ENCODE measurements at regions not wholly inside any gene's neighbourhood (a gene's known extent, or its start where the extent isn't known, plus 50 kb on each side); places are given as distances from the start of the nearest gene placed in this dataset.
"Not testable (repeated sequence)": the region's sequence is repeated elsewhere in the genome, so short reads cannot be mapped to it uniquely, and the experiment has no call there.

GRCh38 chr1:98292994-98293393 lies 368.5 kb upstream of the SNX7 start:
- no peak for DNase-seq (ENCODE audit: low read depth in 2 of 2)

DNA sequence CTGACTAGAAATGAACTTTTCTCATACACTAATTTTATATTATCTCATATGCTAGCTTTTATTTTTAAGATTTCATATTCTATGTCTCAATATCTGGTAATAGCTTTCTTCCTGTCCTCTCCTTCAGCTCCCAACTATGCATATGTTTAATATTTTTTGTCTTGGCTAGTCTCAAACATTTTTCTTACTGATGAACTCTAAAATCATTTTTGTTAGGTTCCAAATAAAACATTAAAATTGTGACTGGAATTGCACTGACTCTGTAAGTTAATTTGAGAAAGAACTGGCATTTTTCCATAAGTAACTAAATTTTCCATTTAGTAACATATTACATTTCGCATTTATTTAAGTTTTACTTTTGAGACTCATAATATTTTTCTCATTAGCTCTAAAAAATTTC lies 368.5 kb upstream of the DPYD start:
- no peak for DNase-seq (ENCODE audit: low read depth in 2 of 2)

DNA sequence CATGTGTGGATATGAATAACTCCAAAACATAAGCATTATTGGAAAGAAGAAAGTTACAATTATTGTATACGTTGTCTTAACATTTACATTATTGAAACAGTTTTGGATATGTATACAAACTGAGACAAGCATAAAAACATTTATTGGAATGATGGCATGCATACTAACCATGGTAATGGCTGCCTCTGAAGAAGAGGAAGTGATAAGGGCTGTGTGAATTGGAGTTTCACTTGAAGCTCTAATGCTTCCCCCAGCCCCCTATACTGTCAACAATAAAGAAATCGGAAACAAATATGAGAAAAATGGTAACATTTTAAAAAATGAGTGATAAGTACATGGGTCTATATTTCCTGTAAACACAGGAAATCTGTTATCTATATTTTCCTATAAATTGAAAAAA lies 367.7 kb upstream of the DPYD start:
- no peak for DNase-seq (ENCODE audit: low read depth in 2 of 2)

DNA sequence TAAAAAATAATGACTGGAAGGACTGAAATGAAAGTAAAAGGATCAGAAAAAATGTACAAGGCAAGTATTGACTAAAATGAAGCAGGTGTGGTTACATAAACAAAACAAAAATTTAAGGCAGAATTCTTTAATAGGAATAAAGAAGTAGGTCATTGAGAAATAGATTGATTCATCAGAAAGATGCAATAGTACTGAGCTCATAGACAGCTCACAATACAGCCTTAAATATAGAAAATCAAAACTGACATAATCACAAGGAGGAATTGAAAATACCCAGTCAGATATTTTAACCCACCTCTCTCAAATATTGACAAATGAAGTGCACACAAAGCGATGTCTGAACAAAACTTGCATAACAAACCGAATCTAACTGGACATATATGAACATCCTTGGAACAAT lies 366.8 kb upstream of the DPYD start:
- DNase-seq (ENCODE audit: low read depth in 2 of 2): no peak

DNA sequence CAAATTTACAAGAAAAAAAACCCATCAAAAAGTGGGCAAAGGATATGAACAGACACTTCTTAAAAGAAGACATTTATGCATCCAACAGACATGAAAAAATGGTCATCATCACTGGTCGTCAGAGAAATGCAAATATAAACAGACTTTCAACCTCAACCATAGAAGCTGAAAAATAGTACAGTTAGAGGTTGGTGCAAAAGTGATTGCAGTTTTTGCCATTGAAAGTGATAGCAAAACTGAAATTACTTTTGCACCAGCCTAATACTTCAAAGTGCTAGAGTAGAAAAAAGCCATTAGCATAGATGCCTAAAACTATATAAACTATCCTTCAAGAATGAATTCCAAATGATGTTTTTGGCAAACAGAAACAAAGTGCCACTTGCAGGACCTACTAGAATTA lies 365.8 kb upstream of the DPYD start:
- DNase-seq (ENCODE audit: low read depth in 2 of 2): no peak

DNA sequence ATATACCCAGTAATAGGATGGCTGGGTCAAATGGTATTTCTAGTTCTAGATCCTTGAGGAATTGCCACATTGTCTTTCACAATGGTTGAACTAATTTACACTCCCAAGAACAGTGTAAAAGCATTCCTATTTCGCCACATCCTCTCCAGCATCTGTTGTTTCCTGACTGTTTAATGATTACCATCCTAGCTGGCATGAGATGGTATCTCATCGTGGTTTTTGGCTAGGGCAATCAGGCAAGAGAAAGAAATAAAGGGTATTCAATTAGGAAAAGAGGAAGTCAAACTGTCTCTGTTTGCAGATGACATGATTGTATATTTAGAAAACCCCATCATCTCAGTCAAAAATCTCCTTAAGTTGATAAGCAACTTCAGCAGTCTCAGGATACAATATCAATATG lies 364.5 kb upstream of the DPYD start:
- DNase-seq (ENCODE audit: low read depth in 2 of 2): not testable (repeated sequence)

- DNase-seq (ENCODE audit: low read depth in 2 of 2): no peak
Measured at GRCh38 chr1:98280049-98280448, 359.2 kb upstream of the DPYD start.

- no peak for DNase-seq (ENCODE audit: low read depth in 2 of 2)
Measured at GRCh38 chr1:98278055-98278454, 357.2 kb upstream of the DPYD start.

- no peak for DNase-seq (ENCODE audit: low read depth in 2 of 2)
Measured at GRCh38 chr1:98277118-98277517, 356.3 kb upstream of the DPYD start.

- no peak for DNase-seq (ENCODE audit: low read depth in 2 of 2)
Measured at GRCh38 chr1:98276514-98276913, 355.7 kb upstream of the DPYD start.

DNA sequence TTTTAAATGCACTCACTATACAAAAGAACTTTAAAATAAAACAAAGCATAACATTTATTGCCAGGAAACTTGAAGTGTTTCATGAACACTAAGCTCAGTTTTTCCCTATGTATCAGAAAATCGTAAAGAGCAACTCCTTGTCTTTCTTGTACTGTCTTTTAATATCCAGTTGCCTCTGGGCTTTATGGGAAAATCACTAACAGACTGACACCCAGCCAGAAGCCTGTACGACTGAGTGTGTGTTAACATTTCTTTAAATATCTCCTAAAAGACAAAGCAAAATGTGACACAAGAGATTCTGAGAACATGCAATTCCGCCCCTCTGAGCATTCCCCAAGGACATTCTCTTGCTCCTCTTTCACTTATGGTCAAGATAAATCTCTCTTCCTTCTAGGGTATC lies 347.5 kb upstream of the DPYD start:
- no peak for DNase-seq (ENCODE audit: low read depth in 2 of 2)

DNA sequence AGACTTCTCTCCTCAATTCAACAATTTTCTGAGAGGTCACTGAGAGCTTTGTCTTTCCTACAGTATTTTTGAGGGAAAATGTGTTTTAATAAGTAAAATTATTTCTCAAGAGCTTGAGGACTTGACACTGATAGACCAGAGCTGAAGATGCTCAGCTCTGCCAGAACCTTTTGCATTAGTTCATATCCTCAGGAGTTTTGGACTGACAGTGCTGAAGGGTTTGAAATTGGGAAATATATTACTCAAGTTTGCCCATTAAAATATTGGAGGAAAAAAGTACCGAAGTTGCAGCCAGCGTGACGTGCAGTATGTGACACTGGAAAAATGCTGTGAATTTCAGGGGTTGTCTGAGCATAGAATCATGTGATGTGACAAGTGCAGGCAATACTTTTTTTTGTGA lies 346.6 kb upstream of the DPYD start:
- no peak for DNase-seq (ENCODE audit: low read depth in 2 of 2)

DNA sequence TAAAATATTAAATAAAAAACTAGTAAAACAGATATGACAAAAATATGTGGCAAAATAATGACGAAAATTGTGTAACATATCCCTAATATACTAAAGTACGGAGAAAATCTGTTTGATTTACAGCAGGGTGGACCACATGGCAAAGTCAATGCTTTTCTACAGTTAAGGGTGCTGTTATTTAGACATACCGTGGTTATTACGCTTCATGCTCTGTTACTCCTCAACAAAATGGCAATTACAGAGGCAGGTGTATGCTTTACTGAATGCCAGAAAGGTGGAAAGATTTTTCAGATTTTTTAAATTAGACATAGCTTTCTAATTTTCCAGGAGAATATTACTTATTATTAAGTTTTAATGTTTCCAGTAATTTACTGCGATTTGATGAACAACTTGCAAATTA lies 343.9 kb upstream of the DPYD start:
- no peak for DNase-seq (ENCODE audit: low read depth in 2 of 2)

DNA sequence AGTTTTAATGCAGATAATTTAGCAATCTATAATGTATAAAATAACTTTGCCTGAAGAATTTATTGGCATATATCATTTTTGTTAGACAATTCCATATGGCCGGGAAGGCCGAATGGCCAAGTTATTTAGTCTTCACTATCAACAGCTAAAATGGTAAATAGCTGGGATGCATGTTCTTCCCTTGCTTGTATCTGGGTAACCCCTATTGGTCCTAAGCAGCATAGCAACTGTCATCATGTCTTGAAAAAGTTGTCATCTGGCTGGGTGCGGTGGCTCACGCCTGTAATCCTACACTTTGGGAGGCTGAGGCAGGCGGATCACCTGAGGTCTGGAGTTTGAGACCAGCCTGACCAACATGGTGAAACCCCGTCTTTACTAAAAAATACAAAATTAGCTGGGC lies 340.0 kb upstream of the DPYD start:
- no peak for DNase-seq (ENCODE audit: low read depth in 2 of 2)

DNA sequence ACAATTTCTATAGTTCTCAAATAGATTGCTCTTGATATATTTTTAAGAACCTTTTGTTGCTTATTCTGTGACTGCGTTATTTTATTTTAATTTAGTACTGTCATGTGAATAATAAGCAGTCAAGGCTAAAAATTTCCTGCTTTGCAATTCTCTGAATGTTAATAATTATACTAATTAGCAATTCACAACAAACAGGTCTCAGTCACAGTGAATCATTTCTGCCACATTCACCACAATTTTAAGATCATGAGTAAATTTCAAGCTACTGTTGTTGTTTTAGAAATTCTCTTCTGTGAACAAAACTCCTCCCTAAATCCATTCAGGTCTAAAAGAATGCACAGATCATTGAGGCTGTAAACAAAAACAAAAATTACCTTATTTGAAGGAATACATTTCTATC lies 339.6 kb upstream of the DPYD start:
- no peak for DNase-seq (ENCODE audit: low read depth in 2 of 2)

DNA sequence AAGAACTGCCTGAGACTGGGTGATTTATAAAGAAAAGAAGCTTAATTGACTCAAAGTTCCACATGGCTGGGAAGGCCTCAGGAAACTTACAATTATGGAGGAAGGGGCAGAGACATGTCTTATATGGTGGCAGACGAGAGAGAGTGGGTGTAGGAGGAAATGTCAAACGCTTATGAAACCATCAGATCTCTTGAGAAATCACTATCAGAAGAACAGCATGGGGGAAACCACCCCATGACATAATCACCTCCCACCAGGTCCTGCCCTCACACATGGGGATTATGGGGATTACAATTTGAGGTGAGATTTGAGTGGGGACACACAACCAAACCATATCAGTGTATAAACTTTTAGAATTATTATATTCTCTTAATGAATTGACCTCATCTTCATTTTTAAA lies 335.9 kb upstream of the DPYD start:
- no peak for DNase-seq (ENCODE audit: low read depth in 2 of 2)

GRCh38 chr1:98253145-98253544 lies 332.3 kb upstream of the DPYD start:
- DNase-seq (ENCODE audit: low read depth in 2 of 2): no peak

- no peak for DNase-seq (ENCODE audit: low read depth in 2 of 2)
Measured at GRCh38 chr1:98251497-98251896, 330.7 kb upstream of the DPYD start.

GRCh38 chr1:98232678-98233077 lies 311.8 kb upstream of the DPYD start:
- DNase-seq (ENCODE audit: low read depth in 2 of 2): no peak

DNA sequence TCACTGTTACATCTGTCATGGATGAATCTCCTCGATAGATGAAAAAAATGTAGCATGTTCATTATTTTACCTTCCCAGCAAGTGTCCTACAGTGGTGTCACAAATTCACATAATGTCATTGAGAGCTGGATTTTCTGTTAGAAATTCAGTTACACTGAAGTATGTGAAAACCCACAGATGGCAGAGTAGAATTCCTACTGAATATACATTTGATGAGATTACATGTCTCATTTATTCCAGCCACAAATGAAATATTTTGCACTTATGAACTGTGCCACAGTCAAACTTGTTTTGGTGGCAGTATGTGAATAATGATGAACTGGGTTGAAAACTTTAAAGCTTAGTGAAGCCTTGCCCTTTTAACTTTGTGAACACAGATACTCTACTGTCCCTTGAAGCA lies 301.9 kb upstream of the DPYD start:
- no peak for DNase-seq (ENCODE audit: low read depth in 2 of 2)

DNA sequence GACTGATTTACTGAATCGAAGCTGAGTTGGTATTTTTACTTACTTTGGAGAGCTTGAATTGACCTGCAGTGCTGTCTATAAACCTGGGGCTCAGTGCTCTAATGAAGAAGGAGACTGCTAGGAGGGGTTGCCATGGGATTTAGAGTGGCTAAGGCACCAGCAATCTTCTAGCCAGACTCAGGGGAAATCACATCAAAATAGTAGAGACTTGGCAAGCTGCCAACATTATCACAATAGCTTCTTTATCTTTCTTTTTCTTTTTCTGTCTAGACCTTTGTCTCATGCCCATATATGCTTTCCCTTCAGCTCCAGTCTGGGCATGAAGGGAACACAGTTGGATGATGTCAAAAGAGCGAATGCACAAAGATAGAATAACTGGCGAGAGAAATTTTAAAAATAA lies 301.1 kb upstream of the DPYD start:
- DNase-seq (ENCODE audit: low read depth in 2 of 2): no peak

DNA sequence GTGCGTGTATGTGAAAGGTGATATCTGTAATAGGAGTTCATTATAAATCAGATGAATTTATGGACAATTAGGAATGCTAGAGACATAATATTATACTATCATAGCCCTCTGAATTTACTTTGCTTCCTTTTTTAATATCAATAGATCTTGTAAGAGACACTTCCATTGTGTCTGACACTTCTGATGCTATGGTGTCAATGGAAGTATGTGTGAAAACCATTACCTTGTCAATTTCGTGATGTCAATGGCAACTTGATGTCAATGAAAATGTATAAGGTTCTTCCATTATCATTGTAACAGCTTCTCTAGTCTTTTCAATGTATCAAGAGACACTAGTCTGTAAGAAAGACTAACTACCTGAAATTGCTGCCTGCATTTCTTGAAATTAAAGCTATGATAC lies 296.8 kb upstream of the DPYD start:
- DNase-seq (ENCODE audit: low read depth in 2 of 2): no peak

- no peak for DNase-seq (ENCODE audit: low read depth in 2 of 2)
Measured at GRCh38 chr1:98216304-98216703, 295.5 kb upstream of the DPYD start.

DNA sequence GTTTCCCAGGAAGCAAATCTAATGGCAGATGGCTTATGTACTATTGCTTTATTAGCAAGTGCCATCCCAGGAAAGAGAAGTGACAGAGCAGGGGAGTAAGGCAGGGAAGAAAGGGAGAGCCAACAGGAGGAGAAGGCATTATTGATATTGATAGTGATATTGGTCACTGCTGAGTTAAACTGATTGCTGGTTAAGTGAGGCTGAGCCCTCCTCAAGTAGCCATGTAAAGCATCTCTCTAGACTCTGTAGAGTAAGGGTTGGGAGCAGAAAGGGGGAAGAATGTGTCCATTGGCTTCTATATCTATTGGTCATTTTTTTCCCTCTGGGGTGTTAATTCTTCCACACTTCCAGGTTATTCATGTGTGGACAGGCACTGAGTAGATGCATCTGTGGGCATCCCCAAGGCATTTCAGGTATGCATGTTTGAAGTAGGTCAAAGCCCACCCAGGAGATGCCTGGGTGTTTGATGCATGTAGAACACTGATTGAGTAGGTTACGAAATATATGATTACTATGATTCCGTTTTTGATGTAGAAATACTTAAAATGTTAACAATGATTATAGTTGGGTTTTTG lies 290.5 kb upstream of the DPYD start:
- no peak for DNase-seq (ENCODE audit: low read depth in 2 of 2)

DNA sequence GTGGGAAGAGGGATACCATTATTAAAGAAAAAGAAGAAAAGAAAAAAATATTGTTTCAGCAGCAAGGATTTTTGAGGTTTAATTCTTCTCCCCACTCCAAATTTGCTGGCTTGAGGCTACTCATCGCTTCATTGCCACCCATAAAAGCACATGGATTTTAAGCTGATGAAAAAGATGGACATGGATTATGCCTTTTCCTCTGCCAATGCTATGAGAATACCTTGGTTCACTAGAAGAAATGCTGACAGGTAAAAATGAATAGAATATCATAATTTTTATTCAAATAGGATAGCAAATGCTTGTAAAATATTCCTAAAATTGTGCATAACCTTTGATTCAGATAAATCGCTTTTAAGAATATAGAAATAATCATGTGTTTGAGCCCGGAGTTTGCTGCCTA lies 289.7 kb upstream of the DPYD start:
- no peak for DNase-seq (ENCODE audit: low read depth in 2 of 2)

Measured in stimulated activated CD4-positive, alpha-beta T cell treated with anti-CD3 and anti-CD28 coated beads, Interleukin-12 subunit alpha, Interleukin-12 subunit beta, amount 100 ng/mL, for 24 hours (primary cell).